Testis (tissue), 2 donors: ENCODE measurements at regions not wholly inside any gene's neighbourhood (a gene's known extent, or its start where the extent isn't known, plus 50 kb on each side); places are given as distances from the start of the nearest gene placed in this dataset.

ENCODE experiments used
- DNase-seq: peaks from one replicate; pipeline ENCODE4 v3.0.0-alpha.2; 2019
- H3K27ac ChIP-seq, 2 donors: fragments of 200-600 bp; sonication (generic); one replicate each; pipeline ENCODE4 v1.5.1; 2019
- H3K27me3 ChIP-seq: fragments of 200-600 bp; sonication (generic); one replicate; pipeline ENCODE4 v1.5.1; 2019
- H3K36me3 ChIP-seq: fragments of 200-600 bp; sonication (generic); one replicate; pipeline ENCODE4 v1.5.1; 2017; ENCODE audit warnings: low read depth; ENCODE audit errors: missing control alignments
- H3K4me1 ChIP-seq: fragments of 200-600 bp; sonication (generic); one replicate; pipeline ENCODE4 v1.5.1; 2019
- H3K4me3 ChIP-seq, 2 donors: fragments of 200-600 bp; sonication (generic); one replicate each; pipeline ENCODE4 v1.5.1; 2017 to 2019
- H3K9me3 ChIP-seq: fragments of 200-600 bp; sonication (generic); one replicate; pipeline ENCODE4 v1.5.1; 2017
- POLR2A ChIP-seq: fragments of 450-650 bp; IDR thresholded peaks from one replicate; pipeline ENCODE4 v1.6.1; 2017; ENCODE audit warnings: antibody characterized with exemption, mild to moderate bottlenecking, moderate library complexity
- WGBS, 2 donors: methylation state at CpG; one replicate each; pipeline ENCODE4 v1.1.5; 2018; 5-methylcytosine and 5-hydroxymethylcytosine counted together
- intact Hi-C: fragments of 100-400 bp; cut with DNase I; formaldehyde crosslinking; loops from one replicate; pipeline ENCODE4 v1.15.1; 2023; ENCODE audit warnings: low total_unique reads
- TF ChIP-seq, protein P1 (sequence below), 3 experiments: fragments of 450-650 bp in 2 of 3; fragments of 200-600 bp in 1 of 3; sonication (generic) in 1 of 3; IDR thresholded peaks; one replicate each; pipeline ENCODE4 v1.5.1; 2016 to 2019; ENCODE audit warnings: antibody characterized with exemption in 3 of 3, mild to moderate bottlenecking in 2 of 3, moderate library complexity in 1 of 3

DNA sequence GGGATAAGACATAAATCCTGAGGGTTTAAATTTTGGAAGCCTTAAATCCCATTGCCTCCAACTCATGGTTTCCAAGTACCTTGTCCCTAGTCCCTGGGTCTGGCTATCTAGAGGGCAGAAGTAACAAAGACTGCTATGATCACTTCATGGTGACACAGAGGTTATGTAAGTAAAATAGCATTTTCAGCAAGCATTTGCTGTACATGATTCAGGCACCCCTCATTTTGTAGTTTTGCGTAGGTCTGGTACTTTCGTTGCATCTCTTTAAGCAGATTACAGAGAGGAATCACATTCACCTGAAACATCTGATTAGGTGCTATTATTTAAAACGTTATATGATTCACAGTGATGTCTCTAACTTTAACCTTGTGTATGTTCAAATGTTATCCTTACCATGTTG lies 480.1 kb downstream of the XIRP2 start:
- no peaks in the 10 kb centered on the region for H3K27me3 ChIP-seq
- 86 to 88% methylated on average over 3 of the region's 3 CpGs for WGBS, 2 donors
- intact Hi-C loops = no loop called here
- DNase-seq = no peak
- H3K9me3 ChIP-seq = no peaks in the 10 kb centered on the region
- H3K27ac ChIP-seq = no peak overlapping the region
- no peak for TF ChIP-seq POLR2A
- TF ChIP-seq, protein P1, sequence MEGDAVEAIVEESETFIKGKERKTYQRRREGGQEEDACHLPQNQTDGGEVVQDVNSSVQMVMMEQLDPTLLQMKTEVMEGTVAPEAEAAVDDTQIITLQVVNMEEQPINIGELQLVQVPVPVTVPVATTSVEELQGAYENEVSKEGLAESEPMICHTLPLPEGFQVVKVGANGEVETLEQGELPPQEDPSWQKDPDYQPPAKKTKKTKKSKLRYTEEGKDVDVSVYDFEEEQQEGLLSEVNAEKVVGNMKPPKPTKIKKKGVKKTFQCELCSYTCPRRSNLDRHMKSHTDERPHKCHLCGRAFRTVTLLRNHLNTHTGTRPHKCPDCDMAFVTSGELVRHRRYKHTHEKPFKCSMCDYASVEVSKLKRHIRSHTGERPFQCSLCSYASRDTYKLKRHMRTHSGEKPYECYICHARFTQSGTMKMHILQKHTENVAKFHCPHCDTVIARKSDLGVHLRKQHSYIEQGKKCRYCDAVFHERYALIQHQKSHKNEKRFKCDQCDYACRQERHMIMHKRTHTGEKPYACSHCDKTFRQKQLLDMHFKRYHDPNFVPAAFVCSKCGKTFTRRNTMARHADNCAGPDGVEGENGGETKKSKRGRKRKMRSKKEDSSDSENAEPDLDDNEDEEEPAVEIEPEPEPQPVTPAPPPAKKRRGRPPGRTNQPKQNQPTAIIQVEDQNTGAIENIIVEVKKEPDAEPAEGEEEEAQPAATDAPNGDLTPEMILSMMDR (IDR thresholded peaks at IDR 0.05) = no peak
- no peak overlapping the region for H3K4me3 ChIP-seq
- H3K4me1 ChIP-seq = no peaks in the 10 kb centered on the region
- no peaks in the 10 kb centered on the region for H3K36me3 ChIP-seq

DNA sequence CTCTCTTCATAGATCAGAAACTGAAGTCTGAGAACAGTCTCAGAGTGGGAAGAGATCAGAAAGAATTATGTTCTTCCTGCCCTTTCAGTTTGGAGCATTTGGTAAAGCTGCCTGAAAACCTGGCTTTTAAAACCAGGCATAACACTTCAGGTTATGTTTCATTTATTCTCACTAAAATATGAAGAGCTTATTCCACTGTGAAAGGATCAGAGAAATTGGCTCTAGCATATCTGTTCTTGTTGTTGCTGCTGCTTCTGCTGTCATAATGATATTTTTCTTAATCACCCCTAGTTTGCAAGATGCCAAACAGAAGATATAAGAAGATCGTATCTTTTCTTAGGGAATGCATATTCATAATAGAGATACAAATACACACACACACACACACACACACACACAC lies 476.9 kb downstream of the XIRP2 start:
- no peak for TF ChIP-seq POLR2A
- TF ChIP-seq, protein P1 (IDR thresholded peaks at IDR 0.05) = no peak
- H3K4me1 ChIP-seq = no peaks in the 10 kb centered on the region
- no peaks in the 10 kb centered on the region for H3K36me3 ChIP-seq
- H3K4me3 ChIP-seq = no peak overlapping the region
- H3K27me3 ChIP-seq = no peaks in the 10 kb centered on the region
- WGBS, 2 donors = 87 to 91% methylated on average over 1 of the region's 1 CpG
- H3K27ac ChIP-seq = no peak overlapping the region
- H3K9me3 ChIP-seq = no peaks in the 10 kb centered on the region
- intact Hi-C loops = no loop called here
- DNase-seq = no peak

DNA sequence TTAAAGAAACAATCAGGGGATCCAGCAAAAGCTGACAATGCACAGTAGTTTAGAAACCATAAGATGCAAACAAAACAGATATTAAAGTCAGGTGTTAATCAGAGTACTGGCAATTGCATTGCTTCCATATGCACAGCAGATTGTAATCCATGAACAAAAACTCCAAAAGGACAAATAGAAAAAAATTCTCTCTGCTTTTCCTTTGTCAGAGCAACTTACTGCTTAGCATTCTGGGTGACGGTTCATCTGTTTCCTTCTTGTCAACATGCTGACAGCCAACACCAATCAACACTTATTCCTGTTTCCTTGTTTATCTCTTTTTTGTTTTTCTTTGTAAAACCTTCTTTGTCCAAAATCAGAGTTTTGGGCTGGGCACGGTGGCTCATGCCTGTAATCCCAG lies 473.1 kb downstream of the XIRP2 start:
- intact Hi-C loops = no loop called here

DNA sequence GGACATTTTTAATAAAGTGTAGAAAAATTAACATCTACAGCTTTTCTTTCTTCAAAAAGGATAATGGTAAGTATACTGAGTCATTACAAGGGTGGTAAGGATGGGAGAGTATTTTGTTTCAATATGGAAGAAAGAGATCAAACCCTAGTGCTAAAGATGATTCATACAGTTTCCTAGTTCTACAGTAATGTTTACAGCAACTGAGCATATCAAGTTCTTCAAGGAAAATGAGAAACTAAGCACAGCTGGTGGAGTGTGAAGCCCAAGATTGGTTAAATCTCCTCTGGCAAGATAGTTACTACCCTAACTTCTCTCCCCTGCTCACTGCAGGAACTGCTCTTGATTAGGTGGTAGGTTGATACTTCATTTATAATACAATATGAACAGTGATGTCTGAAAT lies 467.5 kb downstream of the XIRP2 start:
- Histone ChIP-seq H3K36me3 (no peaks in the 10 kb centered on the region), H3K4me3 (no peak overlapping the region), H3K9me3 (no peaks in the 10 kb centered on the region), H3K4me1 (no peaks in the 10 kb centered on the region), H3K27ac (no peak overlapping the region), H3K27me3 (no peaks in the 10 kb centered on the region)
- TF ChIP-seq, protein P1 (IDR thresholded peaks at IDR 0.05) = no peak
- TF ChIP-seq POLR2A = no peak
- intact Hi-C loops = no loop called here
- no peak for DNase-seq

More for the DNA sequence above, 473.1 kb downstream of the XIRP2 start:
- TF ChIP-seq POLR2A = no peak
- TF ChIP-seq, protein P1 (IDR thresholded peaks at IDR 0.05) = no peak
- Histone ChIP-seq H3K27me3 (no peaks in the 10 kb centered on the region), H3K4me3 (no peak overlapping the region), H3K9me3 (no peaks in the 10 kb centered on the region), H3K4me1 (no peaks in the 10 kb centered on the region), H3K27ac (no peak overlapping the region), H3K36me3 (no peaks in the 10 kb centered on the region)
- 45 to 49% methylated on average over 2 of the region's 2 CpGs for WGBS, 2 donors
- DNase-seq = no peak

DNA sequence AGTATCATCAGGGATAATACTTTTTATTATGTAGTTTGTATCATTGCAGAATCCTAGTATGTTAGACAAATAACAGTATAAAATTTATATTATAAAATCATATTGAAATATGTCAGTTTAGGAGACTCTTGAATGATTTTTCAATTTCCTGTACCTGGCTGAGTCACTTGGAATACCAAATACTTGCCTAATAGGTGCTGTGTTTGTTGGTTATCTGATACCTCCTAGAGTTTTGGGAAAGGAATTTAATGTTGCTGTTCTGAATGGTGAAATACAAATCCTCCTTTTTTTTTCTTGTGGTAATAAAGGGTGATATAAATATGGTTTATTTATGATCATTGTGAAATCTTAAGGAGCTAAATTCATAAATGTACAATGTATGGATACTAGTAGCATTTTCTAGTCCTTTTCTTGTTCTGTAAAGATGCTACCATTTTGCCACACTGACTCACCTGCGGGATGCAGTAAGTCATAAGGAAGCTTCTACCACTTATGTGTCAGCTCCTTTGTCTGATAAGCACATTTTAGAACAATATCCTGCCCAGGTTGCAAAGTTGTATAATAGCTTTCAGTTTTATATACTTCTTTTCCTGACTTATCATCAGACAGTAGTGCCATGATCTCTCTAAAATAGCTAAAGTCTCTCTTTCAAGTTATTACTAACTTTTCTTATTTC lies 465.5 kb downstream of the XIRP2 start:
- intact Hi-C loops = no loop called here
- Histone ChIP-seq H3K9me3 (no peaks in the 10 kb centered on the region), H3K4me1 (no peaks in the 10 kb centered on the region), H3K4me3 (no peak overlapping the region), H3K27me3 (no peaks in the 10 kb centered on the region), H3K27ac (no peak overlapping the region), H3K36me3 (no peaks in the 10 kb centered on the region)
- WGBS, 2 donors = 94 to 97% methylated on average over 1 of the region's 1 CpG
- DNase-seq = no peak
- TF ChIP-seq POLR2A = no peak
- TF ChIP-seq, protein P1 (IDR thresholded peaks at IDR 0.05) = no peak
